Fibroblast of skin of left quadriceps (primary cell): ENCODE measurements at regions not wholly inside any gene's neighbourhood (a gene's known extent, or its start where the extent isn't known, plus 50 kb on each side); places are given as distances from the start of the nearest gene placed in this dataset.

ENCODE experiments used
- DNase-seq, 2 experiments: peaks; one replicate each; pipeline ENCODE4 v3.0.0-alpha.2; 2013; ENCODE audit warnings: low read depth in 2 of 2

DNA sequence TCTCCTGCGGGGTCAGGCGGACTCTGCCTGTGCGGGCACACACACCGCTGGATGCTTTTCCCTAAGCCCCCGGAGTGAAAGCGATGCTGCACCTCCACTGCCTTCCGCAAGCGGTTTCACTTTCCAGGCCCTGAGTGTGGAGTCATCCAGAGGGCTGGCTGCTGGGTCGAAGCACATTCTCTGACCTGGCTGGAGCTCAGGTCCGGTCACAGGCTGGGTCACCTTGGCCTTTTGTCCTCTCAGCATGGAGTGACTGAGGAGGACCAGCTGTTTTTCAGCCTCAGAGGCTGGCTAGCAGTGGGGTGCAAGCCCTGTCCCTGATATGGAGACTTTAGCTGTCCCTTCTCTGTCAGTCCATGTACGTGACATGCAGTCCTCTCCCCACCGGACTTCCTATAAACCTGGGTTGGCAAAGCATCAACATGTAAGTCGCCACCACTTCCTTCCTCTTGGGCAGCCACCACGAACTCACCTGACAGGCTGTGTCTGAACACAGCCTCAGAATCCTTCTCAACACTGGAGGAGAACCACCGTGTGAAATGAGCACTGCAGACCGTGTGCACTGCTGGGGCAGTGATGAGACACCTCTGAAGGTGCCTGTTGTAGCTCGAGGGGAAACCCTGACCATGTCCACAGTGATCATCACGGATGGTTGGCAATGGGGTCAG is 51.3 kb downstream of the GADD45G start:
- no peak for DNase-seq

DNA sequence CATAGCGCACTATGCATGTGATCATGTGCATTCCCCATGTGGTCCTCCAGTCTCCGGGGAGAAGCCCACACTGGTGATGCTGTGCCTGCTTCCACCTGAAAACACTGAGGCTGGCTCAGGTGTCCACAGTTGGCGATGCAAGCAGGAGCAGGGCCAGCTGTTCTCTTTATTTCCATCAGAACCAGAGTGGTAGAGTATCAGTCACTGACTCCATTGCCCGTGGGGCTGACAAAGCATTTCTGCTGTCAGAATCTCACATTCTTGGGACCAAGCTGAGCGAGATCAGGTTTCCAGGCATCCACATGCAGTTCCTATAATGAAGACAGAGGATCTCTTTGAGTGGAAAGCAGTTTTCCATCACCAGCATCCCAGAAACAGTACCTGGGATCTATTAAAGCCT is 52.5 kb downstream of the GADD45G start:
- no peak for DNase-seq

DNA sequence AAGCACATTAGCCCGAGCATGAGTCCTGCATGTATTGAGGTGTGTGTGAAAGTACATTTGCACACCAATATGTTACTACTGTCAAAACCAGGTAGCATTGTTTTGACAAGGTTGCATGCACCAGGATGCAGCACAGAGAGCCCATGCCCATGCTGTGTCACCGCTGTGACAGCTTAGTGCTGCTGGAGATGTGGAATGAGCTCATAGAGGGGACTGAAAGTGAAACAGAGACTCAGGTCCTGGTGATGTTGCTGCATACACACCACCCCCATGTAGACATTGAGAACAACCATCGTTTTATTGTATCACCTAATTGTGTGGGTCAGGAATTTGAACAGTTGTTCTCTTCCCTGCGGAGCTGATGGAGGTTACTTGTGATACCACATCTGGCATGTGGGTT is 53.0 kb downstream of the GADD45G start:
- DNase-seq = no peak

DNA sequence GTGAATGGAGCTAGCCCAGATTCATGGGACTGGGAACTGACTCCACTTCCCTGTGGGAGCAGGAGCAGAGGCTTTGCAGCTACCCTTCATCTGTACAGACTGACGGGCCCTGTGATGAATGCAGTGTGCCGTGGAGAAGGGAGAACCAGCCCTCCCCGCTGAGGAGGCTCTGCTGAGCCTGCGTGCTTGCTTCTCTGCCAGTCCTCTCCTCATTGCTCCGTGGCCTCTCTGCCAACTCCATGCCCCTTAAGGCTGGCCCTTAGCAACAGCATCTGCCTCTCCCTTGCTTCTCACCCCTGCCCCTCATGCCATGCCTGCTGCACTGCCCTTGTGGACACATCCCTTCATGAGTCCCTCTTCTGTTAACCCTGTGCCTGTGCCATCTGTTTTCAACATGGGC is 53.6 kb downstream of the GADD45G start:
- DNase-seq = no peak

DNA sequence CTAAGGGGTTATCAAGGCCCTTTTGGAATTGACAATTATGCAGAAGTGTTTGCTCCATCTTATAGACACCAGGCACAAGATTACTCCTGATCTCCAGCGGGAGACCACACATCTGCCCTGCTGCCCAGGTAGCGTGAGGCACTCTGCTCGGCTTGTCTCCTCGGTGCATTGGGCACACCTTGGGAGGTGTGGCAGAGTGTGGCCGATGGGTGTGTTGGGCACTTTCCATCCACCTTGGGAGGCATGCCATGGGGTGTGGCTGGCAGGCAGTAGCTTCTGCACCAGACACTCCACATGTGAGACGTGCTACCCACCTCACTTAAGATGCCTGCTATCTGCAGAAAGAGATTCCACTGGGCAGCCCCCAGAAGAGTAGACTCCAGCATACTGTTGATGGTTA is 54.1 kb downstream of the GADD45G start:
- no peak for DNase-seq

DNA sequence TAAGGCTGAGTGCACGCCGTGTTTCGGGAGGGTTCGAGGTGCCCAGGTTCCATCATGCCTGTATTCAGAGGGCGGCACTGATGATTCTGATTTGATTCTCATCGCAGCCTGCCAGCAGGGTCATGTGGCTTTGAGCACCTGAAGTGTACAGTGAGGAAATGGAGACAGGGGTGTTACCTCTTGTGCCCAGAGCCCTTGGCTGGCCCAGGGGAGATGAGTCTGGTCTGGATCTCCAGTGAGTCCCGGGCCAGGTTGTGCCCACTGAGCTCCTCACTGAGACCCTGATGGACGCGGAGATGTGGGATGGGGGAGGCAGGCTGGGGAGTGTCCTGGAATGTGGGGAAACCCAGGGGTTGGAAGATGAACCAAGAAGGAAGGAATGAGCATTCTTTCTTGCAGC is 54.7 kb downstream of the GADD45G start:
- no peak for DNase-seq

DNA sequence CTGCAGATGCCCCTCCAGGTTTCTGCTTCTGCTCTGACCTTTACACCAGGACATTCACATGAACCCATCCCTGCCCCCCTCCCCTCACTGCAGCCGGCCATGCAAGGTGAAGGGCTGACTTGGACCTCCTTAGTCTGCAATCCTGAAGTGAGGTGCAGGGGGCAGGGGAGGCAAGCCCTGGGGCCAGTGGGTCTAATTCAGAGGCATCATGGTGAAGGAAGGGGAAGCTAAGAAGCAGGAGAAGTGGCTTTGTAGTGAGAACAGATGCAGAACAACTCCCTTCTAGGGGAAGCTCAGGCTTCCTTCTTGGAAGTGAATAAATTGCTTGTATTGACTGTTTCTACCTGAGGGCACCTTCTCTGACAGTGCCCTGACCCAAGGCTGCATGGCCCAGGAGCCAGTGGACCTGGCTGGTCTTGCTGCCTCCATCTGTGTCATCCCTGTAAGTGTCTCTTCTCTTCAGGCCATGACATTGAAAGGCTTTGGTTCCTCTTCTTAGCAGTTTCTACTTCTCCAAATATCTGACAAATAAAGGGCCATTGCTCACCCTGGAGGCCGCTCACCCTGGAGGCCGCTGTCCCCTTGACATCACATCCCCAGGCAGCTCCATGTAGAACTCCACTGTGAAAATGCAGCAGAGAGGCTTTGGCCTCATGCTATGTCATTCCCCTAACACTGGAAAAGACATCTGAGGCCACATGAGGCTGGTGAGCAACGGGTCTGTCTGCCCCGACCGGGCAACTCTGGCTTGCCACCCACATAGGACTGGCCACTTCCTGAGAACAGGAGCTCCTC is 55.3 kb downstream of the GADD45G start:
- no peak for DNase-seq

DNA sequence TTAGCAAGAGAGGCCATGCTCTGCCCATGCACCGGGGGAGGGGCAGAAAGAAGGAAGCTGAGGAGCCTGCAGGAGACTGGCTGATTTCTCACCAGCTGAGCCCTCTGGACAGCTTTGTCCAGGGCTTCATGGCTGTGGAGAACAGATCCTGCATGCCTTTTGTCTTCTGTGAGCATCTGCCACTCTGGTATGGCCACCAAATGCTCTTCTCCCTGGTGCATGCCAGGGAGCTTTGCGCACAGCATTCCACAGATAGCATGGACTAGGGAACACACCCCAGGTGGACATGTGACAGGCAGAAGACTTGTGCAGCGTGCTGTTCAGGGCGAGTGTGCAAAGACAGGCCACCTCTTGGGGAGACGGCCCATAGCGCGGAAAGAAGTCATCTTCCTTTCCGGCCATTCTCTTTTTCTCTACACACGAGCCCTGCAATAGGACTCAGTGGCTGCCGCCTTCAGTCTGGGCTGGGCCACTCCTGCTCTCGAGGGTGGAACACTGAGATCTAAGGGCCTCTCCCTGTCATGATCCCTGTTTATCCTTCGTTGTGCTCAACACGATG is 56.7 kb downstream of the GADD45G start:
- DNase-seq = no peak

DNA sequence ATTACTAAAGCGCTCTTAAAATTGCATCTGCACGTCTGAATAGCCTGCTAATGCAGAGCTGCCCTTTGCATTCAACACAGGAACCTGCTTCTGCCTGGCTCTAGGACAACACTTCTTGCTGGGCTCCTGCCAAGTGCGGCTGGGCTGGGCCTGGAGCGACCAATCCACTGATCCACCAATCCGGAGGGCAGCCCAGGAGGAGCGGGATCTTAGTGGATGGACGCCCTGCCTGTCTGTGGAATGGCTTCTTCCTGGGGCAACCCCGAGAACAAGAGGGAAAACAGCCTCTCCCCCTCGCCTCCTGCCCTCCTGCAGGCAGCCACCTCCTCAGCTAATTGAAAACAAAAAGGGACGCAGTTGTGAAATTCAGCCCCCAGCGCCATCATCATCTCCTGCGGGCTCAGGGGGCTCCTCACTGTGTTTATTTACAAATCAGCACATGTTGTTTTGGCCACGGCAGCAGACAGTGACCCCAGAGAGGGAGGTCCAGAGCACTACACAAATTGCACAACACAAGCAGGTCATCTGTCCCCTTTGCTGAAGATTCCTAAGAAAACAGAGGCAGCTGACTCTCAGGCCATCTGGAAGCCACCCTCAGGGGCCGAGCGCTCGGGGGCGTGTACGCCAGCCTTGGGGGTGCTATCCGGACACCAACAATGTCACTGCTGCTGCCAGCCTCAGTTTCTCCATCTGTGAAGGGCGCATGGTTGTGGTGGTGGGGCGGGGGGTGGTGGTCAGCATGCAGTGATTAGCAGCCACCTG is 57.3 kb downstream of the GADD45G start:
- peak; percentile 95 for DNase-seq

DNA sequence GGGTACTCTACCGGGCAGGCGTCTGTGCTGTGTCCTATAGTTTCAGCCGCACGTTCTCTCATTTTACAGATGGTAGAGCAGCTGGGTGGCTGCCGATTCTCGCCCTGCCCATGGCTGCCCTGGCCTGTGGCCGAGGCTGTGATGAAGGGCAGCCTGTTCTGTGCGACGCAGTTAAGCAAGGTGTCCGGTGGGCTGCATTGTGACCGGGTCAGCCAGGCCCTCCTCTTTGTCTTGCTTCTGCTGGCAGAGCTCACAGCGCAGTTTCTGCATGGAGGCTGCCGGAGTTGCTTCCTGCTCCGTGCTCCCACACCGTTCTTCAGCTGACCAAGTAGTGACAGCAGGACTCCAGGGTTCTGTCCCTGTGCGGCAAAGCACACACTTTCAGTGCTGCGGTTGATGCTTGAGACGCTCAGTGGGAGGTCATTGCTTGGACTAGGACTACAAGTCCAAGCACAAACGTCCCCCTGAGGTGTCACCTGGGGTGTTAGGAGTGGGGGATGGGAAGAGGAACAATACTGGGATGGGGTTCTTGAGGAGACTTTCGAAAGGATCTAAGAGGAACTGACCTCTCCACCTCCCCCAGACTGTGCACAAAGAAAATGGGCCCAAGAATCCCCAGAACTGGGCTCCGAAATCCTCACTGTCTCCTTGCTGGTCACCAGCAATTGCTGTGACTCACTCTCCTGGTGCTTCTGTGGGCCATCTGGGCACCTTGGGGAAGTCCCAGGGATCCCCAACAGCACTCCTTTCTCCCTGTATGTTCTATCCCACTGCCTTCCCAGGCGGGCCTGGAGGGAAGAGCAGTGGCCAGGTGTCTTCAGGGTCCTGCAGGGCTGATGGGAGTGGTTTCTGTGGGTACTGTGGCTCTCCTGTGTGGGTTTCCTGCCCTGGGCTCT is 58.2 kb downstream of the GADD45G start:
- no peak for DNase-seq

DNA sequence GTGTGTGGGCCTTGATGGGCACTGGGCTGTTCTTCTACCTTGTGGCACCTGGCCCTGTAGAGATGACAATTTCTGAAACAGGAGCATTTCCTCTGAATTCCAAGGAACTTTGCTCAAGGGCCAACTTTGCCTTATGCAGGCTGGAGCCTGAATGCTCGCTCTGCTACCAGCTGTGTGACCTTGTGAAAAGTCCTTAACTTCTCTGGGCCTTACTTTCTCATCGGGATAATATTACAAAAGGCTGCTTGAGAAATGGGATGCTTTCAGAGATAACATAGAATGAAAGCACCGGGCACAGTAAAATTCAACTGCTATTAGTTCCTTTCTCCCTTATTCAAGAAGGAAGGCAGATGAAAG is 58.8 kb downstream of the GADD45G start:
- no peak for DNase-seq

DNA sequence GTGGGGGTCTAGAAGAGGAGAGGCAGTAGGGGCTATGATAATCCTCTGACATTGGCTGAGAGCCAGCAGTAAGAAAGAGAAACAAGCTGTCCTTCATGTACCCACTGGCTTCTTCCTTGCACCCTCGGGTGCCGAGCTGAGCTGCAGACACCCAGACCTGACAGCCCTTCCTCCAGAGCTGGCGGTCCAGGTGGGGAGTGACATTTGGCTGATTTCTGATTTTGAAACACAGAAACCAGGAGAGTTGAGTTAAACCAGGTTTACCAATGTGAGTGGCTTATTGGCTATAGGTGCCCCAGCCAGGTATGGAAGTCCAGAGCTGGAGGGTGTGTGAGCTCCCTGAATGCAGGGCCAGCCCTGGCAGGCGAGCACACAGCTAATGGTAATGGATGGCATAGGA is 59.2 kb downstream of the GADD45G start:
- no peak for DNase-seq

DNA sequence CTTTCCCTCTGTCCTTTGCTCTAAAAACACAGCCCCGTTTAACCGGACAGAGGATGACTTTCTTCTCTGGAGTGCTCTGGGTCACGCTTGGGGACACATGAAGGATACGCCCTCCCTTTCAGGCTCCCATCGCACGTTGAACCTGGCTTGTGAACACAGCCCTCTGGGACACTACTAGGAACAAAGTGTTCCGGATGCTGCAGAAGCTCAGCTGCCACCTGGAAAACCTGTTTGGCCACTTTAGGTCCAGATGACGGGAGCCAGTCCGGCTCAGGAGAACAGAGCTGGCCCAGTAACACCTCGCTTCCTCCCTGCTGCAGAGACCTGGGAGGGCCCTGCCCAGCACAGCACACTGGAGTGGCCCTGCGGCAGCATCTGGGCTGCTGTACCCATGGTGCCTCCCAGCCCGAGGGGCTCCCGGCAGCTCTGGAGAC is 60.1 kb downstream of the GADD45G start:
- DNase-seq = no peak

DNA sequence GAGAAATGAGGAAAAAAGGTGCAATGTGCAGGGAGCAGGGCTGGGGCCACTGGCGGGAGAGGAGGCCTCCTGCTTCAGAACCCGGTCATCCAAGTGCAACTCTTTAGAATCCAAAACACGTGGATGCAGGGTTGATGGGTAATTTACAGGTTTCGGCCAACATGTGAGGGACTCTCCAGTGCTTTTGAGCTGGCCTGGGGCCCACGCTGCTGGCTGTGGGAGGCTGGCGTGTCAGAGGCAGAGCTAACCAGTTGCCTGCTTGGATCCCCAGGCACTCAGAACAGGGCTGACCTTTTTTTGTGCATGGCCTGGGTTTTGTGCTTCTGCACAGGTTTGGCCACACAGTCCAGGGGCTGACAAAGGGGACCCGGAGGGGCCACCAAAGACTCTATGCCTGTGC is 61.6 kb downstream of the GADD45G start:
- no peak for DNase-seq

DNA sequence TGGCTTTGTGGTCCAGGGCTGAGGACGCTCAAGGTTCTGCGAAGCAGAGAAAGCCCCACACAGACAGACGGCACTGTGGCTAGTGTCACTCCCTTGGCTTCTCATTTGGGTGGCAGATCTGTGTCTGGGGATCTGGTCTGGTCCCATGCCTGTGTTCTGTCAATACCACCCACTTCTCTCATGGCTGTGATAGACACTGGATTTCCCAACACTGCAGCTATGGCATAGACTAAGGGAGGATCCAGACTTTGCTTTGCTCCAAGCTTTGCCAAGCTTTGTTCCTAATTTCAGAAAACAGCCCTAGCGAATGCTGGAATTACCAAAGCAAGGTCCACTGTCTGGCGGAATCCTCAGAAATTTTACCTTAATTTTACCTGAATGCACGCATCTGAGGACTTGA is 62.1 kb downstream of the GADD45G start:
- no peak for DNase-seq

DNA sequence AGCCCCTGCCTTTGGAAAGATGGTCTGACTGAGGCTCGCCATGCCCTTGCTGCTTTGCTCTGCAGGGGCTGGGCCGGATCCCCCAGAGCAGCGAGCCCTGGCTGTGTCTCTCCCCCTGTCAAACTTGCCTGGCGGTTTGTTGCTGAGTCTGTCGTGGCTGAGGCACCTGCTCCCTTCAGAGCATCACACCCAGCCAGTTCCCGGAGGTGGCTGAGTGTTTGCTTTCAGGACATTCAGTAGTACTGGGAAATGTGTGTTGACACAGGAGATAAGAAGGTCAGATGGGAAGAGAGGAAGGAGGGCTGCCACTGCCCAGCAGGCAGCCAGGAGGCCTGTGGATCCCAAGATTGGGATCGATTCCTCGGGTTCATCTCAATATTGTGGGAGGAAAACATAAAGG is 62.9 kb downstream of the GADD45G start:
- no peak for DNase-seq

DNA sequence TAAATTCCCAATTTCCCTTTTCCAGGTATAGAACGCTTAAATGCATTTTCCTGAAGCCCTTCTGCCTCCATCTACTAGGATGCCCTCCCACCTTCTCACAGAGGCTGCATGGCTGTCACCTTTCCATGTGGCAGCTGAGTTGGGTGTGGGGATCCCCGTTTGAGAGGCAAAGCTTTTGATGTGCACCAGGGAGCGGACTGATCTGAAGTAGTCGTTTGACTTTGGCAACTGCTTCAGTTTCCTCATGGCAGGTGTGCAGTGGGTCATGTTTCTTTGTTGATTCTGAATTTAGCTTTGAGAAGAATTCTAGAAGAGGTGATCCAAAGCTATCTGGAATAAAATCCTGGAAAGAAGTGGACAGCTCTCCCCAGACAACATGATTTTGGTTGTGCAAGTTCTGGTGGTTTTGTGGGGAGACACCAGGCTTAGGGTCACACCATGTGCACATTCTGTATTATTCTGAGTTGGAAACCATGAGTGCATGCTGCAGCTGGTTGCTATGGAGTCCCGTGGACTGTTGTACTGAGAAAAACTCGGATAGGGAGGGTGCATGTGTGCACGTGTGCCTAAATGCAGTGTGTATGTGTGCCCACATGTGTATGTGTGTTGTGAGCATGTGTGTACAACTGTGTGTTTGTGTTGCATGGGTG is 63.5 kb downstream of the GADD45G start:
- DNase-seq = no peak

DNA sequence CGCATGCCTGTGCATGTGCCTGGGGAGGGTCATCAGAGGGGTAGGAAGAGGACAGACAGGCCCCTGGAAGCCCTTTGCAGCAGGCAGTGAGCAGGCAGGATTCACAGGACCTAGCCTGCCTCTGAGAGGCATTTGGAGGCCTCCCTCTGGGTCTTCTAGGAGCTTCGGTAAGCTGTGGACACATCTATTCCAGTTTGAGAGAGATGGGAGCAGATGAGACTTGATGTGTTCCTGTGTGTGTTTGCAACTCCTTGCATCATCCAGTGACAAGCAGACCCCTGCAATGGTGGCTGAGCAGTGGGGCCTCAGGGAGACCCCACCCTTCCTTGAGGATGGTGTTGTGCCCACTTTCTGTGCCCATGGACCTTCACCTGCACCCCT is 64.0 kb downstream of the GADD45G start:
- no peak for DNase-seq

DNA sequence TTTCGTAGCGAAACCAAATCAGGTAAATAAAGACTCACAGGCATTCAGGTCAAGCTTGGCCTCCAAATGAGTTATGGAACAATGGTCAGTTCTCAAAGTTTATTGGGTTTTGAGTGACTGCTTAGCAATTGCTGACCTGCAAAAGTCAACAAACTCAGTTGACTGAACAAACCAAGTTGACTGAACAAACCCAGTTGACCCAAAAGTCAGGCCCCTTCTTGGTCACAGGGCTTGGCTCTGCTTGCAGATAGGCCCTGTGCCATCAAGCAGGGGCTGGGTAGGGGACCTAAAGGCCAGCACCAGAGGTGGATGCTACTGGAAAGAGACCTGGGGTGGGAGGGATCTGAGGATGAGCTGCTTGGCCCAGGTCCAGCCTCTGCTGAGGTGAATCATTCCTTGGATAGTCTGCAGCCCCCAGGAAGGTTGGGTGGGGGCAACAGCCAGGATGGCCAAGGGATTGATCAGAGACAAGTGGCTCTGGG is 64.6 kb downstream of the GADD45G start:
- no peak for DNase-seq

DNA sequence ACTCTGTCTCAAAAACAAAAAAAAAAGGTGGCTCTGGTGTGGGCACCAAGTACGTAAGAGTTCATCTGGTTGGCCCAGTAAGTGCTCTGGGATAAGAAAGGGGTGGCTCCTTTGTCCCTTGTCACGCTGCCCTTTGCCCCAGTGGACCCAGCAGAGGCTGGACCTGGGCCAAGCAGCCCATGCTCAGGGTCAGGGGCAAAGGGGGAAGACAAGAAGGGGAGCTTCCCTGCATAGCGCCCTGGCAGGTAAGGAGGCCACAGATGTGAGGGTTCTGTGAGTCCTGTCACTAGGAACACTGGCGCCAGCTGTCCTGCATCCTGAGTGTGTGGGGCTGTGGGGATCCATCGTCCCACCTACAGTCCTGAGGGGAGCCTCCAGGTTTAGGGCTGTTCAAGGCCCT is 65.3 kb downstream of the GADD45G start:
- DNase-seq = no peak
